Activated CD8-positive, alpha-beta memory T cell treated with anti-CD3 and anti-CD28 coated beads for 24 hours (primary cell): ENCODE measurements at regions not wholly inside any gene's neighbourhood (a gene's known extent, or its start where the extent isn't known, plus 50 kb on each side); places are given as distances from the start of the nearest gene placed in this dataset.
"Not testable (repeated sequence)": the region's sequence is repeated elsewhere in the genome, so short reads cannot be mapped to it uniquely, and the experiment has no call there.

Source experiments
- DNase-seq: peaks from one replicate; pipeline ENCODE4 v3.0.0-alpha.2; 2020

- DNase-seq, result no peak
These were observed 117.9 kb upstream of the MPHOSPH6 start for GRCh38 chr16:82287937-82288336.

DNA sequence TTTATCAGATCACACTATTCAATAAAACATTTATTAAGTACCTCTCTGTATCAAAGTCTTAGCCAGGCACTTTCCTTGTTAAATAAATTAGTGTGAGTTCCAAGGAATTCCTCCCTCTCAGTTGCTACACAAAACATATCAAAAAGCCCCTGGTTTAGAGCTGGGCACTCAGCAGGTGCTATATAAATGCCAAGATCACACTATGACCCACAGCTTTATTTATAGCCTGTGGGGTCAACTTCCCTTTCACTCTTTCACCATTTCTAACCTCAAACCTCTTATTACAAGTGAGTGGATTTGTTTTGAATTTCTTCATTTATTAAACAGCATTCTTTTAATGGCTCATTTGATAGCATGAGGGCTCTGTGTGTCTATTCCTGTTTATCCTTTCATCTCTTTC lies 112.6 kb upstream of the MPHOSPH6 start:
- DNase-seq, result no peak

GRCh38 chr16:82281544-82281943 lies 111.5 kb upstream of the MPHOSPH6 start:
- no peak for DNase-seq

- no peak for DNase-seq
These were observed 110.8 kb upstream of the MPHOSPH6 start for GRCh38 chr16:82280867-82281266.

GRCh38 chr16:82275349-82275748 lies 105.3 kb upstream of the MPHOSPH6 start:
- not testable (repeated sequence) for DNase-seq

- no peak for DNase-seq
These were observed 101.6 kb upstream of the MPHOSPH6 start for GRCh38 chr16:82271636-82272035.

DNA sequence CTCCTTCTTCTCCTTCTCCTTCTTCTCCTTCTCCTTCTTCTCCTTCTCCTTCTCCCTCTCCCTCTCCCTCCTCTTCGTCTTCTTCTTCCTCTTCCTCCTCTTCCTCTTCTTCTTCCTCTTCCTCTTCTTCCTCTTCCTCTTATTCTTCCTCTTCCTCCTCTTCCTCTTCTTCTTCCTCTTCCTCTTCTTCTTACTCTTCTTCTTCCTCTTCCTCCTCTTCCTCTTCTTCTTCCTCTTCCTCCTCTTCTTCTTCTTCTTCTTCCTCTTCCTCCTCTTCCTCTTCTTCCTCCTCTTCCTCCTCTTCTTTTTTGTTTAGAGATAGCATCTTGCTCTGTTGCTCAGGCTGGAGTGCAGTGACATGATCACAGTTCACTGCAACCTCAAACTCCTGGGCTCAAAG lies 97.7 kb upstream of the MPHOSPH6 start:
- DNase-seq, result not testable (repeated sequence)

DNA sequence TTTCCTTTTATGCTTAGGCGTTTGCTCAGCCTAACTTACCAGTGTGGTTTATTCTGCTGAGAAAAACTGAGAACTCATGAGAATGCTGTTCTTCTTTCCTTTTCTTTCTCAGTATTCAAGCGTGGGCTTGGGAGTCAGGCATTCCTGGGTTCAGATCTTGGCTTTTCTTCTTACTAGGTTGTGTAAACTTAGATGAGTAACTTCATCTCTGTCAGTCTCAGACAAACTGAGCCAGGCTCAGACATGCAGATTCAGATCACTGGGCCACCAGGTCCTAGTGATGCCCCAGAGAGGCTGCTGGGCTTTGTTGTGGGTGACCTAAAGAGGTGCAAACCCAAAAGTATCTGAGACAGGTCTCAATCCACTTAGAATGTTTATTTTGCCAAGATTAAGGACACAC lies 95.8 kb upstream of the MPHOSPH6 start:
- no peak for DNase-seq

- DNase-seq, result no peak
These were observed 94.7 kb upstream of the MPHOSPH6 start for GRCh38 chr16:82264756-82265155.

- DNase-seq, result peak; percentile 68
These were observed 93.6 kb upstream of the MPHOSPH6 start for GRCh38 chr16:82263521-82264143.

DNA sequence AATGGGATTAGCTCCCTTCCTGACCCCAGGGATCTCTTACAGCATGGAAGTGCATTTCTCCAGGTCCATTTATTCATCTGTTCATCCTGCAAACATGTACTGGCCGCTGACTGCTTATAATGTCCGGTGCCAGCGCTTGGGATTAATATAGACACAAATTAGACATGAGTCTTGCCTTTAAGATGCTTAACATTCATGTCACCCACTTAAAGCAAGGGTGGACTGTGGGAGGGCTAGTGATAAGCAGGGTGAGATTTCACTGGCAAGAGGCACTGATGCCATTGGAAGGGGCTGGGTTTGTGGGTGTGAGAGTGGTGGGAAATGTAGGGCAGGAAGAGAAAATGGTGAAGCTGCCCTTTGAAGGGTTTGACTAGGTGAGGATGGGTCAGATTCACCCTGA lies 92.2 kb upstream of the MPHOSPH6 start:
- no peak for DNase-seq

GRCh38 chr16:82260212-82260795 lies 90.3 kb upstream of the MPHOSPH6 start:
- DNase-seq, result no peak

GRCh38 chr16:82259731-82260130 lies 89.7 kb upstream of the MPHOSPH6 start:
- no peak for DNase-seq

DNA sequence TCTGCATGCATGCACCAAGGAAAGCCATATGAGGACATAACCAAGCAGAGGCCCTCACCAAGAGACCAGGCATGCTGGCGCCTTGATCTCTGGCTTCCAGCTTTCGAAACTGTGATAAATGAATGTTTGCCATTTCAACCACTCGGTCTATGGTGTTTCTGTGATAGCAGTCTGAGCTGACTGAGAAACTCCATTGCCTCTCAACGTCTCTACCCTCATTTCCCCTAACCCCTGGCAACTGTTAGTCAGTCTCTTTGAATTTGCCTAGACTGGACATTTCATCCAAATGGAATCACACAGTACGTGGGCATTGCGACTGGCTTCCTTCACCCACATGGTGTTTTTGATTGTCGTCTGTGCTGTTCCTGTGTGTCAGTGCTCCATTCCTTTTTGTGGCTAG lies 88.0 kb upstream of the MPHOSPH6 start:
- DNase-seq, result no peak

DNA sequence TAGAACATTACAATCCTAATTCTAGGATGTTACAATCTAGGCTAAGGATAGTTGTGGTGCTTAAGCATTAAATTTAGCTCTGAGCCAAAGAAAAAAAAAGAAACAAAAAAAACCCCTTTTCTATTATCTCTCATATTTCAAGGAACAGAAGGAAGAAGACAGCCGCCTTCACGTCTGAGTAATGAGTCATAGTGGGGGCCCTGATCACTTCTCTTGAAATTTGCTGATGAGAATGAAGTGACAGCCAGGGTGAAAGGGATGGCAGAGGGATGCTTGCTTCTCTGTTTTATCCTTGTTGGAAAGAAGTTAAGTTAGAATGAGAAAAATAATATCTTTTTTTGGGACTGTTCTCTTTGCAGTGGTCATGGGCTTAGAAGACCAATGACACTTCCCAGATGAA lies 82.6 kb upstream of the MPHOSPH6 start:
- DNase-seq, result no peak

GRCh38 chr16:82248677-82249076 lies 78.7 kb upstream of the MPHOSPH6 start:
- DNase-seq, result no peak

- no peak for DNase-seq
These were observed 78.1 kb upstream of the MPHOSPH6 start for GRCh38 chr16:82248012-82248656.

DNA sequence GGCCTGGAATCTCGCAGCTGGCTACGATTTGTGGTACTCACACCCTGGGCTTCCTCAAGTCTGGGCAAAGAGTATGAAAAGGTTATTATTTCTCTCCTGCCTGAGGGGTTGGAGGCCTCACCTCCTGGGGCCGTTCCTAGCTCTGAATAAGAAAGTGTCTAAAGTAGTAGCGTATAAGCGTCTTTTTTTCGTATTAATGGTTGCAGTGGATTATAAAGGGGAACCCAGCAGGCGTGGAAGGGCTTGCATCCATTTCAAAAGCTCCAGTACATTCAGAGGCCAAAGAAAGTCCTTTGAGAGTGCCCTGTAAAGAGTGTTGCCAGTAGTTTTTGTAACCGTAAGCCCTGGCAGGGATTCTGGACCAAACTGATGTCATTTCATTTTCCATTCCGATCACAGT lies 72.2 kb upstream of the MPHOSPH6 start:
- DNase-seq, result no peak

DNA sequence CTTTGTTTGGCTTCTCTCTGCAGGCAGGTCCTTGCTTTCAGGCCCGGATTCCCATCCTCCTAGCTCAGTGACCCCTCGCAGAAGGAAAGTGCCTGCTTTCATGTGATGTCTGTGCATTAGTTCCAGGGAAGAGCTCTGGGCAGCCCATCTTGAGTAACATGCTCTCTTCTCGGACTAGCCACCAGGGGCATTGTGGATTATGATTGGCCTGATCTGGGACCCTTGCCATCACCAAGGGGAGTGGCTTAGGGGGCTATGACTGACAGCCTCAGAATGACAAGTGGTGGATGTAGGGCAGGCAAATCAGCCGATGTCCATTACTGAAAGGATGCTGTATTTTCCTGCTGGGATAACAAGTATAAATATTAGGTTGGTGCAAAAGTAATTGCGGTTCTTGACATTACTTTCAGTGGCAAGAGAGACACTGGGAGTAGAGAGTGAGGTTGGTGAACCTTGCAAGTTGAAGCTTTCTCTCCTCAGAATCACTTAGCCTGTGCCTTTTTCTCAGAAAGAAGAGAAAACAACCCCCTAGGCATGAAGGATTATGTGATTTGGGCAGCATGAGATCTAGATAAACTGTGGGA lies 71.5 kb upstream of the MPHOSPH6 start:
- no peak for DNase-seq

DNA sequence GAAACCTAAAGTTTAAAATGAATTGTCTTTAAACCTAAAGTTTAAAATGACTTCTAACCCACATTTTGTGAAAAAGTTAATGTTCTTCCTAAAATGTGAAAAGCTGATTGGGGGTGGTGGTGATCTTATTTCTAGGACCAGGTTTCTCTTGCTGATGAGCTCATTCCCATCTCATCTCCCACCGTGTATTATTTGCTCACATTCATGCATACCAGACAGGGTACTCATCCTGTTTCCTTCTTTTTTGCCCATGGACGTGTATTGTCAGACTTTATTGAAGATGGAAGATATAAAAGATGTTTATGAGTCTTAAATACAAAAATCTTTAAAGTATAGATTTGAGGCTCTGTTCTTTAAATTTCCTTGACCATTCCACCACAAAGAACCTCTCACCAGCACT lies 70.1 kb upstream of the MPHOSPH6 start:
- DNase-seq, result no peak

DNA sequence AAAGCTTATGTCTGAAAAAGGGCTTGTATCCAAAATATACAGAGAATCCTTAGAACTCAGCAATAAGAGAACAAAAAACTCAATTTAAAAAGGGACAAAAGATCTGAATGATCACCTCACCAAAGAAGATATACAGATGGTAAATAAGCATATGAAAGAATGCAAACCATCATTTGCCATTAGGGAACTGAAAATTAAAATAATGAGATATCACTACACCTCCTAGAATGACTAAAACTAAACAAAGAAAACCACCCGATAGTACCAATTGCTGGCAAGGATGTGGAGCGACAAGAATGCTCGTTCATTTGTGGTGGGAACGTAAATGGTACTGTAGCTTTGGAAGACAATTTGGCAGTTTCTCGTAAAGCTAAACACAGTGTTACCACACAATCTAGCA lies 66.9 kb upstream of the MPHOSPH6 start:
- DNase-seq, result no peak

DNA sequence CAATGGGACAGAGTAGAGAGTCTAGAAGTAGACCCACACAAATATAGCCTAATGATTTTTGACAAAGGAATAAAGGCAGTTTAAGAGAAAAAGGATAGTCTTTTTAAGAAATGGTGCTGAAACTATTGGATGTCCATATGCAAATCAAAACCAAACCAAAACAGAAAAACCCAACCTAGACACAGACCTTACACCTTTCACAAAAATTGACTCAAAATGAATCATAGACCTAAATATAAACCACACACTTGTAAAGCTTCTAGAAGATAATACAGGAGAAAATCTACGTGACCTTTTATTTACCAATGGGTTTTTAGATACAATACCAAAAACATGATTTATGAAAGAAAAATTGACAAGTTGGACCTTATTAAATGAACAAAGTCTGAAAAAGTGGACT lies 66.4 kb upstream of the MPHOSPH6 start:
- no peak for DNase-seq

- DNase-seq, result no peak
These were observed 62.8 kb upstream of the MPHOSPH6 start for GRCh38 chr16:82232806-82233205.
